Fibroblast of lung (primary cell): ENCODE measurements at regions not wholly inside any gene's neighbourhood (a gene's known extent, or its start where the extent isn't known, plus 50 kb on each side); places are given as distances from the start of the nearest gene placed in this dataset.

Source experiments
- CTCF ChIP-seq, 2 donors: IDR thresholded peaks in 1 of 2; conservative IDR thresholded peaks in 1 of 2; 1 replicate in 1 of 2; 2 replicates in 1 of 2; pipeline ENCODE4 v1.5.1; 2011 to 2012; ENCODE audit warnings: low read length in 2 of 2, control low read depth in 1 of 2, inconsistent platforms in 1 of 2, low read depth in 1 of 2, mild to moderate bottlenecking in 1 of 2
- EZH2 ChIP-seq: IDR thresholded peaks from 2 replicates; pipeline ENCODE4 v1.5.1; 2012; ENCODE audit warnings: low read length, control low read depth, mild to moderate bottlenecking; ENCODE audit errors: missing control alignments

- no peak for TF ChIP-seq CTCF (conservative IDR thresholded peaks at IDR 0.05 in 1 of 2, IDR thresholded peaks at IDR 0.05 in 1 of 2; ENCODE audit: low read depth in 1 of 2, low read length in 2 of 2)
- no peak for TF ChIP-seq EZH2
These were observed 156.1 kb downstream of the HAUS1 start for GRCh38 chr18:46260016-46260878.
